Keratinocyte (primary cell): ENCODE measurements at regions not wholly inside any gene's neighbourhood (a gene's known extent, or its start where the extent isn't known, plus 50 kb on each side); places are given as distances from the start of the nearest gene placed in this dataset.

Experiments used
- DNase-seq: peaks from one replicate; pipeline ENCODE4 v3.0.0-alpha.2; 2011; ENCODE audit warnings: low read depth, missing footprints, low spot score
- FAIRE-seq: peaks from 2 replicates; lab custom pipeline; 2011; peaks lifted over from hg19 to GRCh38; lab: Jason Lieb, UNC
- H2AFZ ChIP-seq: 2 replicates; pipeline ENCODE4 v1.6.0; 2012; ENCODE audit warnings: low read length, control low read depth, inconsistent platforms; ENCODE audit not compliant: control insufficient read depth
- H3K27ac ChIP-seq: 2 replicates; pipeline ENCODE4 v1.5.1; 2011; ENCODE audit warnings: low read length; ENCODE audit not compliant: control insufficient read depth, insufficient read depth
- H3K27me3 ChIP-seq: 3 replicates; pipeline ENCODE4 v1.6.0; 2011; ENCODE audit warnings: low read length; ENCODE audit not compliant: control insufficient read depth, insufficient read depth; ENCODE audit errors: extremely low read depth
- H3K36me3 ChIP-seq, 2 experiments: 2 replicates in 1 of 2; 3 replicates in 1 of 2; pipeline ENCODE4 v1.5.1; 2011; ENCODE audit warnings: low read length in 2 of 2, mild to moderate bottlenecking in 1 of 2; ENCODE audit not compliant: control insufficient read depth in 2 of 2, insufficient read depth in 2 of 2; ENCODE audit errors: extremely low read depth in 1 of 2
- H3K4me1 ChIP-seq: 3 replicates; pipeline ENCODE4 v1.5.1; 2011; ENCODE audit warnings: low read length; ENCODE audit not compliant: control insufficient read depth, insufficient read depth; ENCODE audit errors: extremely low read depth
- H3K4me2 ChIP-seq: 3 replicates; pipeline ENCODE4 v1.6.0; 2011; ENCODE audit warnings: low read depth, low read length; ENCODE audit not compliant: control insufficient read depth, insufficient read depth; ENCODE audit errors: extremely low read depth
- H3K4me3 ChIP-seq, 3 experiments: fragments of 200-600 bp in 1 of 3; sonication (generic) in 1 of 3; 2 replicates in 2 of 3; 3 replicates in 1 of 3; pipeline ENCODE4 v1.5.1; 2011 to 2016; ENCODE audit warnings: low read length in 3 of 3, mild to moderate bottlenecking in 3 of 3, control low read depth in 2 of 3, inconsistent platforms in 1 of 3, low read depth in 1 of 3, mixed read lengths in 1 of 3, mixed run types in 1 of 3, moderate library complexity in 1 of 3; ENCODE audit not compliant: control insufficient read depth in 2 of 3, insufficient read depth in 2 of 3; ENCODE audit errors: extremely low read depth in 1 of 3
- H3K79me2 ChIP-seq: 2 replicates; pipeline ENCODE4 v1.6.0; 2012; ENCODE audit warnings: low read length; ENCODE audit not compliant: control insufficient read depth, insufficient read depth
- H3K9ac ChIP-seq: 3 replicates; pipeline ENCODE4 v1.6.0; 2011; ENCODE audit warnings: low read length; ENCODE audit not compliant: control insufficient read depth, insufficient read depth; ENCODE audit errors: extremely low read depth
- H3K9me1 ChIP-seq: 3 replicates; pipeline ENCODE4 v1.6.0; 2011; ENCODE audit warnings: low read length; ENCODE audit not compliant: control insufficient read depth, insufficient read depth; ENCODE audit errors: extremely low read depth
- H3K9me3 ChIP-seq: 2 replicates; pipeline ENCODE4 v1.5.1; 2012; ENCODE audit warnings: low read depth, low read length; ENCODE audit not compliant: control insufficient read depth
- H4K20me1 ChIP-seq: 3 replicates; pipeline ENCODE4 v1.6.0; 2011; ENCODE audit warnings: low read length; ENCODE audit not compliant: control insufficient read depth, insufficient read depth; ENCODE audit errors: extremely low read depth
- CTCF ChIP-seq, 3 experiments: IDR thresholded peaks in 1 of 3; conservative IDR thresholded peaks in 1 of 3; optimal IDR thresholded peaks in 1 of 3; 2 replicates in 2 of 3; 3 replicates in 1 of 3; pipeline versions ENCODE3 to v1.5.1; 2011; ENCODE audit warnings: low read length in 3 of 3, mild to moderate bottlenecking in 3 of 3, moderate library complexity in 2 of 3, control low read depth in 1 of 3, inconsistent platforms in 1 of 3; ENCODE audit not compliant: insufficient read depth in 2 of 3; ENCODE audit errors: extremely low read depth in 1 of 3
- EZH2 ChIP-seq: IDR thresholded peaks from one replicate; pipeline ENCODE4 v1.6.1; 2012; ENCODE audit warnings: inconsistent platforms, mild to moderate bottlenecking, low read length, moderate library complexity
- dilution Hi-C: fragments of 300-500 bp; cut with MboI; formaldehyde crosslinking; loops from one replicate; pipeline ENCODE4 v1.7.0; 2020; ENCODE audit warnings: low sequenced_read_pairs; ENCODE audit not compliant: extremely low pct_ligation_motif_present

- no peaks in the 10 kb centered on the region for H3K9me3 ChIP-seq
- no peak overlapping the region for H3K27ac ChIP-seq
- TF ChIP-seq EZH2 (no peak), CTCF (optimal IDR thresholded peaks at IDR 0.05 in 1 of 3, IDR thresholded peaks at IDR 0.05 in 1 of 3, conservative IDR thresholded peaks at IDR 0.05 in 1 of 3; ENCODE audit: extremely low read depth in 1 of 3, insufficient read depth in 2 of 3, low read length in 3 of 3) (no peak)
- dilution Hi-C loops, result no loop called here
- no peak overlapping the region for H3K4me3 ChIP-seq
- no peak overlapping the region for H3K9ac ChIP-seq
- no peaks in the 10 kb centered on the region for H3K79me2 ChIP-seq
- no peaks in the 10 kb centered on the region for H3K9me1 ChIP-seq
- H4K20me1 ChIP-seq, result no peaks in the 10 kb centered on the region
- no peaks in the 10 kb centered on the region for H3K36me3 ChIP-seq
- H3K27me3 ChIP-seq, result no peaks in the 10 kb centered on the region
- DNase-seq, result no peak
- no peak overlapping the region for H3K4me2 ChIP-seq
- H2AFZ ChIP-seq, result no peak overlapping the region
- FAIRE-seq, result no peak
- H3K4me1 ChIP-seq, result no peaks in the 10 kb centered on the region
Observed at GRCh38 chr1:229183588-229183987, 87.3 kb upstream of the RAB4A start.

- Histone ChIP-seq H3K9me3 (no peaks in the 10 kb centered on the region), H4K20me1 (no peaks in the 10 kb centered on the region), H3K27me3 (no peaks in the 10 kb centered on the region), H3K36me3 (no peaks in the 10 kb centered on the region), H3K27ac (no peak overlapping the region), H3K79me2 (no peaks in the 10 kb centered on the region), H3K4me3 (no peak overlapping the region), H3K4me2 (no peak overlapping the region), H3K4me1 (no peaks in the 10 kb centered on the region), H3K9ac (no peak overlapping the region), H3K9me1 (no peaks in the 10 kb centered on the region), H2AFZ (no peak overlapping the region)
- dilution Hi-C loops, result no loop called here
- FAIRE-seq (no peak), DNase-seq (no peak)
- TF ChIP-seq CTCF (optimal IDR thresholded peaks at IDR 0.05 in 1 of 3, IDR thresholded peaks at IDR 0.05 in 1 of 3, conservative IDR thresholded peaks at IDR 0.05 in 1 of 3; ENCODE audit: extremely low read depth in 1 of 3, insufficient read depth in 2 of 3, low read length in 3 of 3) (no peak), EZH2 (no peak)
Observed at GRCh38 chr1:229184066-229184465, 86.8 kb upstream of the RAB4A start.
